ENCODE measurements at regions not wholly inside any gene's neighbourhood (a gene's known extent, or its start where the extent isn't known, plus 50 kb on each side); places are given as distances from the start of the nearest gene placed in this dataset.
"Not testable (repeated sequence)": the region's sequence is repeated elsewhere in the genome, so short reads cannot be mapped to it uniquely, and the experiment has no call there.

DNA sequence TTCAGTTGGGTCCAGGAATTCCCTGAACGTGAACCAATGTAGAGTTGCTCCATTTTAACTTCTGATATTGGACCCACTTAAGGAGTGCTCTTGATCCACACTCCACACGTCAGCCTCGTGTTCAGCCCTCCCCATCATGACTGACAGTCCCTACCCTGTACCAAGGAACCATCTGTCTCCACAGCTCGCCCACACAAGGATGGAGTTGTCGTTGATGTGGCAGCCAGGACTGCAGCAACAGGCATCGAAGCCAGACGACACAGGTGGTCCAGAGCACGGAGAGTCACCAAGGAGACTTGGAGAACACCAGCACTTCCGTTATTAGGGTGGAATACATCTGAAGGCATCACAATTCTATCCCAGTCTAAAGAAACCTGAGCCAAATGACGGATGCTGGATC lies 472.1 kb upstream of the NR3C2 start:
- no peak for ATAC-seq
- Histone ChIP-seq H3K4me3 (no peak overlapping the region), H3K27ac (no peak overlapping the region), H3K9me3 (no peaks in the 10 kb centered on the region), H3K36me3 (no peaks in the 10 kb centered on the region), H3K27me3 (no peaks in the 10 kb centered on the region), H3K4me1 (no peaks in the 10 kb centered on the region)
- in situ Hi-C loops (cut with MboI; ENCODE audit: low sequenced_read_pairs in 4 of 4) (no loop called here), intact Hi-C loops (cut with DNase I; ENCODE audit: low total_unique reads) (no loop called here)
- TF ChIP-seq, protein P1, sequence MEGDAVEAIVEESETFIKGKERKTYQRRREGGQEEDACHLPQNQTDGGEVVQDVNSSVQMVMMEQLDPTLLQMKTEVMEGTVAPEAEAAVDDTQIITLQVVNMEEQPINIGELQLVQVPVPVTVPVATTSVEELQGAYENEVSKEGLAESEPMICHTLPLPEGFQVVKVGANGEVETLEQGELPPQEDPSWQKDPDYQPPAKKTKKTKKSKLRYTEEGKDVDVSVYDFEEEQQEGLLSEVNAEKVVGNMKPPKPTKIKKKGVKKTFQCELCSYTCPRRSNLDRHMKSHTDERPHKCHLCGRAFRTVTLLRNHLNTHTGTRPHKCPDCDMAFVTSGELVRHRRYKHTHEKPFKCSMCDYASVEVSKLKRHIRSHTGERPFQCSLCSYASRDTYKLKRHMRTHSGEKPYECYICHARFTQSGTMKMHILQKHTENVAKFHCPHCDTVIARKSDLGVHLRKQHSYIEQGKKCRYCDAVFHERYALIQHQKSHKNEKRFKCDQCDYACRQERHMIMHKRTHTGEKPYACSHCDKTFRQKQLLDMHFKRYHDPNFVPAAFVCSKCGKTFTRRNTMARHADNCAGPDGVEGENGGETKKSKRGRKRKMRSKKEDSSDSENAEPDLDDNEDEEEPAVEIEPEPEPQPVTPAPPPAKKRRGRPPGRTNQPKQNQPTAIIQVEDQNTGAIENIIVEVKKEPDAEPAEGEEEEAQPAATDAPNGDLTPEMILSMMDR (IDR thresholded peaks at IDR 0.05 in 4 of 5, conservative IDR thresholded peaks at IDR 0.05 in 1 of 5), result no peak
- TF ChIP-seq POLR2A (IDR thresholded peaks at IDR 0.05), result no peak
- DNase-seq, result no peak

DNA sequence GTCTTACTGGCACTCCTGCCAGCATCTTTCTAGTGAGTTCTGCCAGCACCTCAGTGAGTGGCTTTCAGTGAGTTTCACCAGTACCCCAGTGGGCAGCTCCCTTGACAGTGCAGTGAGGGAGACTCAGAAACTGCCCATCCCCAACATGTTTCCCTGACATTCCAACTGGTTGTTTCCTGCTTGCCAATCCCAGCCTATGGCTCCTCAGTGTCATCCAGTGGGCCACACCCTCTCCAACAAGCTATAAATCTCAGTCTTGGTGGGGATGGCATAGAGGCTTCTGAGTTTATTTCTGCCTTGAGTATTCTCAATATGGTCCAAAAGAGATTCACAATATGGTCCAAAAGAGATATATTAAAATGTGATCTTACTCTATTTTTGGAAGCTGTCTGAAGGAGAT lies 461.2 kb upstream of the NR3C2 start:
- H3K9me3 ChIP-seq, result no peaks in the 10 kb centered on the region
- H3K36me3 ChIP-seq, result no peaks in the 10 kb centered on the region
- intact Hi-C loops (cut with DNase I; ENCODE audit: low total_unique reads), result no loop called here
- TF ChIP-seq, protein P1 (IDR thresholded peaks at IDR 0.05 in 4 of 5, conservative IDR thresholded peaks at IDR 0.05 in 1 of 5), result no peak
- no peak for TF ChIP-seq POLR2A (IDR thresholded peaks at IDR 0.05)
- H3K27ac ChIP-seq, result no peak overlapping the region
- ATAC-seq, result no peak
- no peaks in the 10 kb centered on the region for H3K27me3 ChIP-seq
- DNase-seq, result no peak
- no peak overlapping the region for H3K4me3 ChIP-seq
- in situ Hi-C loops (cut with MboI; ENCODE audit: low sequenced_read_pairs in 4 of 4), result no loop called here
- no peaks in the 10 kb centered on the region for H3K4me1 ChIP-seq

DNA sequence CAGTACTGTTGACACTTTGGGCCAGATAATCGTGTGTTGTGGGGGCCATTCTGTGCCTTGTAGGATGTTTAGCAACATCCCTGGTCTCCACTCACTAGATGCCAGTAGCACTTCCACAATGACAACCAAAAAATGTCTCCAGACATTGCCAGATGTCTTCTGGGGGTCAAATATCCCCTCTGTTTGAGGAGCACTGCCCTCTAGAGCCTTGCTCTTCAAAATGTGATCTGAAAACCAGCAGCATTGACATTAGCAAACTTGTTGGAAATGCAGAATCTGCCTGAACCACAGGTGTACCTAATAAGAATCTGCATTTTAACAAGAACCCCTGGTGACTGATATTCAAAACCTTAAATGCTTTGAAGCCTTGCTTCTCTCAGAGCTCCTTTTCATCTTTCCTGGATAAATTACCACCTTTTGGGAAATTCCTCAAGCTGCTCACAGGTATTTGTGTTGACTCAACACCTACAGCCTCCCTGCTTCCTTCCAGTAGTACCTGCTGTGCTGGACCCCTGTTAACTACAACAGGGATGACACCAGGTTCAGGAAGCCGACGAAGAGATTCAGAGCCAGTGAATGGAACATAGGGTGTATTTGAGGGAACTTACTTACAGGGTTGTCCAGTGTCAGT lies 459.0 kb upstream of the NR3C2 start:
- TF ChIP-seq, protein P1 (IDR thresholded peaks at IDR 0.05 in 4 of 5, conservative IDR thresholded peaks at IDR 0.05 in 1 of 5), result no peak
- TF ChIP-seq POLR2A (IDR thresholded peaks at IDR 0.05), result no peak
- DNase-seq, result no peak
- no peak overlapping the region for H3K4me3 ChIP-seq
- no peaks in the 10 kb centered on the region for H3K4me1 ChIP-seq
- no peak for ATAC-seq
- no peak overlapping the region for H3K27ac ChIP-seq
- in situ Hi-C loops (cut with MboI; ENCODE audit: low sequenced_read_pairs in 4 of 4) (no loop called here), intact Hi-C loops (cut with DNase I; ENCODE audit: low total_unique reads) (no loop called here)
- no peaks in the 10 kb centered on the region for H3K9me3 ChIP-seq
- H3K36me3 ChIP-seq, result no peaks in the 10 kb centered on the region
- H3K27me3 ChIP-seq, result no peaks in the 10 kb centered on the region

DNA sequence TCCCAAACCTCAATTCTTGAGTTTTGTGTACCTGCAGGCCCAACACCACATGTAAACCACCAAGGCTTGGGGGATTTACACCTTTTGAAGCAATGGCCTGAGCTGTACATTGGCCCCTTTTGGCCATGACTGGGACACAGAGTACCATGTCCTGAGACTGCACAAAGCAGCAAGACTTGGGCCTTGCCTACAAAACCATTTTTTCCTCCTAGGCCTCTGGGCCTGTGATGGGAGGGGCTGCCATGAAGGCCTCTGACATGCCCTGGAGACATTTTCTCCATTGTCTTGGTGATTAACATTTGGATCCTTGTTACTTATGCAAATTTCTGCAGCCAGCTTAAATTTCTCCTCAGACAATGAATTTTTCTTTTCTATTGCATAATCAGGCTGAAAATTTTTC lies 455.9 kb upstream of the NR3C2 start:
- H3K36me3 ChIP-seq; ATAC-seq; H3K27ac ChIP-seq; H3K4me1 ChIP-seq; H3K27me3 ChIP-seq; H3K9me3 ChIP-seq; DNase-seq; in situ Hi-C loops (cut with MboI; ENCODE audit: low sequenced_read_pairs in 4 of 4); H3K4me3 ChIP-seq; intact Hi-C loops (cut with DNase I; ENCODE audit: low total_unique reads): not testable (repeated sequence)

DNA sequence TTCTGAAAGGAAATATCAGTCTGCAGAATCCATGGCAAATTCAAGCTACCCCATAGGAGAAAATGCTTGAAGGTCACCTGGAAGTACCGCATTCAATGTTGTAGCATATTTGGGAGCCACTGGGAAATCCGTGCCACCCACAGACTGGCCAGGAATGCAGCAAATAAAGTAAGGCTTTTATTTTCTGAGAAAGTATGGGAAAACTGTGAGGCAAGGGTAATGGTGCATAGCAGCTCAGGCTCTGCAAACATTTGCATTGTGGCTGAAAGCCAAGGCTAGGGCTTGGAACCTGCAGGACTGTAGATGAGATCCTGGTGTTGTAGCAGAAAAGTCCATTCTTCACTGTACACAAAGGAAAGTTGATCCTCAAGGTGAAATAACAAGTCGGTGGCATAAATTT lies 450.9 kb upstream of the NR3C2 start:
- no peak for TF ChIP-seq POLR2A (IDR thresholded peaks at IDR 0.05)
- TF ChIP-seq, protein P1 (IDR thresholded peaks at IDR 0.05 in 4 of 5, conservative IDR thresholded peaks at IDR 0.05 in 1 of 5), result no peak
- no peaks in the 10 kb centered on the region for H3K4me1 ChIP-seq
- no peaks in the 10 kb centered on the region for H3K9me3 ChIP-seq
- no peaks in the 10 kb centered on the region for H3K36me3 ChIP-seq
- H3K27me3 ChIP-seq, result no peaks in the 10 kb centered on the region
- intact Hi-C loops (cut with DNase I; ENCODE audit: low total_unique reads), result no loop called here
- ATAC-seq (no peak), DNase-seq (no peak)
- H3K27ac ChIP-seq, result no peak overlapping the region
- H3K4me3 ChIP-seq, result no peak overlapping the region
- in situ Hi-C loops (cut with MboI; ENCODE audit: low sequenced_read_pairs in 4 of 4), result no loop called here

Data from gastrocnemius medialis (tissue), 4 donors.